Vagina (tissue), 2 donors: ENCODE measurements at regions not wholly inside any gene's neighbourhood (a gene's known extent, or its start where the extent isn't known, plus 50 kb on each side); places are given as distances from the start of the nearest gene placed in this dataset.

Experiments
- DNase-seq, 2 donors: peaks; one replicate each; pipeline ENCODE4 v3.0.0-alpha.2; 2017; ENCODE audit errors: extremely low spot score in 2 of 2
- H3K27ac ChIP-seq: fragments of 200-600 bp; sonication (generic); one replicate; pipeline ENCODE4 v1.5.1; 2019
- H3K27me3 ChIP-seq: fragments of 200-600 bp; sonication (generic); one replicate; pipeline ENCODE4 v1.5.1; 2019
- H3K36me3 ChIP-seq, 2 donors: fragments of 200-600 bp; sonication (generic); one replicate each; pipeline ENCODE4 v1.5.1; 2017 to 2019
- H3K4me1 ChIP-seq: fragments of 200-600 bp; sonication (generic); one replicate; pipeline ENCODE4 v1.5.1; 2019
- H3K4me3 ChIP-seq, 2 donors: fragments of 200-600 bp; sonication (generic); 1 replicate in 1 of 2; 2 replicates in 1 of 2; pipeline ENCODE4 v1.5.1; 2016 to 2019
- H3K9me3 ChIP-seq: fragments of 200-600 bp; sonication (generic); one replicate; pipeline ENCODE4 v1.5.1; 2019
- CTCF ChIP-seq, 3 experiments: fragments of 450-650 bp in 2 of 3; fragments of 200-600 bp in 1 of 3; sonication (generic) in 1 of 3; IDR thresholded peaks; one replicate each; pipeline ENCODE4 v1.5.1; 2017 to 2019; ENCODE audit warnings: antibody characterized with exemption in 3 of 3, mild to moderate bottlenecking in 2 of 3, moderate library complexity in 2 of 3
- POLR2A ChIP-seq, 2 donors: fragments of 450-650 bp; IDR thresholded peaks; one replicate each; pipeline ENCODE4 v1.6.1; 2017; ENCODE audit warnings: antibody characterized with exemption in 2 of 2, mild to moderate bottlenecking in 2 of 2, moderate library complexity in 2 of 2
- POLR2AphosphoS5 ChIP-seq, 2 donors: sonication (generic); formaldehyde crosslinking; IDR thresholded peaks; one replicate each; pipeline ENCODE4 v1.9.0; 2017; ENCODE audit warnings: antibody characterized with exemption in 2 of 2, mild to moderate bottlenecking in 2 of 2, low read depth in 1 of 2; ENCODE audit not compliant: insufficient read depth in 1 of 2
- intact Hi-C: fragments of 100-400 bp; cut with DNase I; formaldehyde crosslinking; loops from one replicate; pipeline ENCODE4 v1.15.1; 2023

GRCh38 chr2:7517088-7517487 lies 599.9 kb downstream of the RNF144A start:
- no peak for TF ChIP-seq POLR2AphosphoS5 (IDR thresholded peaks at IDR 0.05; ENCODE audit: insufficient read depth in 1 of 2, low read depth in 1 of 2)
- TF ChIP-seq CTCF (IDR thresholded peaks at IDR 0.05): no peak
- no peak for TF ChIP-seq POLR2A (IDR thresholded peaks at IDR 0.05)
- intact Hi-C loops: no loop called here
- Histone ChIP-seq H3K27me3 (no peaks in the 10 kb centered on the region), H3K27ac (no peak overlapping the region), H3K4me3 (no peak overlapping the region), H3K36me3 (no peaks in the 10 kb centered on the region), H3K4me1 (no peaks in the 10 kb centered on the region), H3K9me3 (no peaks in the 10 kb centered on the region)
- no peak for DNase-seq

- no peaks in the 10 kb centered on the region for H3K27me3 ChIP-seq
- H3K4me1 ChIP-seq: no peaks in the 10 kb centered on the region
- DNase-seq: no peak
- no peaks in the 10 kb centered on the region for H3K9me3 ChIP-seq
- intact Hi-C loops: no loop called here
- H3K36me3 ChIP-seq: no peaks in the 10 kb centered on the region
- H3K27ac ChIP-seq: no peak overlapping the region
- TF ChIP-seq POLR2A (IDR thresholded peaks at IDR 0.05) (no peak), POLR2AphosphoS5 (IDR thresholded peaks at IDR 0.05; ENCODE audit: insufficient read depth in 1 of 2, low read depth in 1 of 2) (no peak), CTCF (IDR thresholded peaks at IDR 0.05) (no peak)
- no peak overlapping the region for H3K4me3 ChIP-seq
Measured at GRCh38 chr2:7517851-7518250, 600.6 kb downstream of the RNF144A start.

GRCh38 chr2:7523481-7524120 lies 606.4 kb downstream of the RNF144A start:
- no peaks in the 10 kb centered on the region for H3K36me3 ChIP-seq
- DNase-seq: no peak
- no peaks in the 10 kb centered on the region for H3K9me3 ChIP-seq
- no peaks in the 10 kb centered on the region for H3K27me3 ChIP-seq
- intact Hi-C loops: no loop called here
- H3K4me3 ChIP-seq: no peak overlapping the region
- no peak overlapping the region for H3K27ac ChIP-seq
- TF ChIP-seq POLR2AphosphoS5 (IDR thresholded peaks at IDR 0.05; ENCODE audit: insufficient read depth in 1 of 2, low read depth in 1 of 2) (no peak), POLR2A (IDR thresholded peaks at IDR 0.05) (no peak), CTCF (IDR thresholded peaks at IDR 0.05) (no peak)
- no peaks in the 10 kb centered on the region for H3K4me1 ChIP-seq

GRCh38 chr2:7524195-7524594 lies 607.0 kb downstream of the RNF144A start:
- H3K9me3 ChIP-seq: no peaks in the 10 kb centered on the region
- intact Hi-C loops: no loop called here
- H3K36me3 ChIP-seq: no peaks in the 10 kb centered on the region
- H3K4me1 ChIP-seq: no peaks in the 10 kb centered on the region
- DNase-seq: no peak
- TF ChIP-seq POLR2A (IDR thresholded peaks at IDR 0.05): no peak
- TF ChIP-seq POLR2AphosphoS5 (IDR thresholded peaks at IDR 0.05; ENCODE audit: insufficient read depth in 1 of 2, low read depth in 1 of 2): no peak
- no peak for TF ChIP-seq CTCF (IDR thresholded peaks at IDR 0.05)
- H3K4me3 ChIP-seq: no peak overlapping the region
- no peaks in the 10 kb centered on the region for H3K27me3 ChIP-seq
- H3K27ac ChIP-seq: no peak overlapping the region

GRCh38 chr2:7525746-7526145 lies 608.5 kb downstream of the RNF144A start:
- Histone ChIP-seq H3K27ac (no peak overlapping the region), H3K4me3 (no peak overlapping the region), H3K4me1 (no peaks in the 10 kb centered on the region), H3K27me3 (no peaks in the 10 kb centered on the region), H3K36me3 (no peaks in the 10 kb centered on the region), H3K9me3 (no peaks in the 10 kb centered on the region)
- intact Hi-C loops: no loop called here
- no peak for DNase-seq
- TF ChIP-seq CTCF (IDR thresholded peaks at IDR 0.05) (no peak), POLR2AphosphoS5 (IDR thresholded peaks at IDR 0.05; ENCODE audit: insufficient read depth in 1 of 2, low read depth in 1 of 2) (no peak), POLR2A (IDR thresholded peaks at IDR 0.05) (no peak)
